ENCODE measurements at regions not wholly inside any gene's neighbourhood (a gene's known extent, or its start where the extent isn't known, plus 50 kb on each side); places are given as distances from the start of the nearest gene placed in this dataset.

- dilution Hi-C loops (cut with HindIII; ENCODE audit: low sequenced_read_pairs, unreplicated experiment) (no loop called here), in situ Hi-C loops (cut with MboI; ENCODE audit: low sequenced_read_pairs) (no loop called here), intact Hi-C loops (cut with micrococcal nuclease) (no loop called here)
- ATAC-seq (ENCODE audit: low read depth) (no peak), DNase-seq (no peak)
- Histone ChIP-seq H2AFZ (replicated peaks; ENCODE audit: low read length, poor library complexity) (no peak overlapping the region), H2BK20ac (ENCODE audit: low read depth, low read length) (no peak overlapping the region), H3K36me3 (ENCODE audit: control insufficient read depth, insufficient read depth, low read length) (no peaks in the 10 kb centered on the region), H2AK9ac (replicated peaks; ENCODE audit: low read depth, low read length, poor library complexity) (no peak overlapping the region), H3K4me2 (ENCODE audit: low read depth, low read length) (no peak overlapping the region), H2BK120ac (ENCODE audit: low read depth, low read length) (no peak overlapping the region), H3K18ac (ENCODE audit: low read depth, low read length) (no peak overlapping the region), H3K79me1 (ENCODE audit: low read depth in 1 of 2, low read length in 2 of 2) (no peaks in the 10 kb centered on the region), H3K9me3 (ENCODE audit: control insufficient read depth, insufficient read depth, low read length) (no peaks in the 10 kb centered on the region), H2BK5ac (ENCODE audit: low read depth, low read length, poor library complexity, severe bottlenecking) (no peak overlapping the region), H4K8ac (ENCODE audit: low read depth in 2 of 2, low read length in 2 of 2) (no peak overlapping the region), H3K4ac (ENCODE audit: low read depth, low read length) (no peak overlapping the region), H4K5ac (ENCODE audit: low read depth, low read length) (no peak overlapping the region), H3K56ac (ENCODE audit: extremely low read depth, insufficient read depth, low read length) (no peak overlapping the region), H3K23ac (ENCODE audit: low read depth, low read length) (no peak overlapping the region), H3K9ac (ENCODE audit: low read depth, low read length) (no peak overlapping the region), H3K27ac (ENCODE audit: insufficient read depth, low read length) (no peak overlapping the region), H4K91ac (ENCODE audit: insufficient read depth, low read depth, low read length) (no peak overlapping the region), H3K4me3 (ENCODE audit: insufficient read depth, low read depth, low read length) (no peak overlapping the region), H3K9me1 (ENCODE audit: insufficient read depth, low read length) (no peaks in the 10 kb centered on the region), H3K4me1 (ENCODE audit: control insufficient read depth, insufficient read depth, low read length) (no peaks in the 10 kb centered on the region), H4K20me1 (ENCODE audit: insufficient read depth, low read length) (no peaks in the 10 kb centered on the region), H2BK15ac (ENCODE audit: low read depth, low read length) (no peak overlapping the region), H3K14ac (replicated peaks; ENCODE audit: low read depth, low read length) (no peak overlapping the region), H2AK5ac (ENCODE audit: low read depth, low read length) (no peak overlapping the region), H3K27me3 (ENCODE audit: control insufficient read depth, insufficient read depth, low read length) (no peaks in the 10 kb centered on the region)
- ChIA-PET POLR2A (ENCODE audit: unreplicated experiment) (no interaction called here), CTCF (no interaction called here)
- no TSS peak for BruUV-seq (replicated peaks)
- no peak for TF ChIP-seq NFE2L2 (IDR thresholded peaks at IDR 0.05; ENCODE audit: low read depth, low read length)
- no peak for TF ChIP-seq CHD1 (IDR thresholded peaks at IDR 0.05; ENCODE audit: low read depth, low read length)
- no peak for TF ChIP-seq FOS (IDR thresholded peaks at IDR 0.05; ENCODE audit: low read depth, low read length)
- TF ChIP-seq RFX5 (IDR thresholded peaks at IDR 0.05; ENCODE audit: low read depth, low read length) = no peak
- WGBS, 2 experiments (ENCODE audit: extremely low coverage in 2 of 2, insufficient read length in 1 of 2) = no CpG with 5 or more reads among the region's 3 CpGs
These were observed 2674.7 kb upstream of the PCDH20 start for GRCh38 chr13:64090311-64090710.
